ENCODE measurements at regions not wholly inside any gene's neighbourhood (a gene's known extent, or its start where the extent isn't known, plus 50 kb on each side); places are given as distances from the start of the nearest gene placed in this dataset.
"Not testable (repeated sequence)": the region's sequence is repeated elsewhere in the genome, so short reads cannot be mapped to it uniquely, and the experiment has no call there.

- no peak for DNase-seq
Measured at GRCh38 chr5:98330871-98331270, 442.6 kb upstream of the RGMB start.

- no peak for DNase-seq
Measured at GRCh38 chr5:98333921-98334320, 439.5 kb upstream of the RGMB start.

GRCh38 chr5:98334946-98335345 is 438.5 kb upstream of the RGMB start:
- no peak for DNase-seq

- DNase-seq = no peak
Measured at GRCh38 chr5:98339141-98339848, 434.2 kb upstream of the RGMB start.

- DNase-seq = no peak
Measured at GRCh38 chr5:98341038-98342032, 432.1 kb upstream of the RGMB start.

- not testable (repeated sequence) for DNase-seq
Measured at GRCh38 chr5:98342958-98343660, 430.4 kb upstream of the RGMB start.

GRCh38 chr5:98349251-98349989 is 424.0 kb upstream of the RGMB start:
- no peak for DNase-seq

GRCh38 chr5:98349990-98350365 is 423.5 kb upstream of the RGMB start:
- DNase-seq = no peak

GRCh38 chr5:98354922-98355321 is 418.5 kb upstream of the RGMB start:
- DNase-seq = no peak

- DNase-seq = no peak
Measured at GRCh38 chr5:98360548-98360947, 412.9 kb upstream of the RGMB start.

- DNase-seq = no peak
Measured at GRCh38 chr5:98363157-98363556, 410.3 kb upstream of the RGMB start.

GRCh38 chr5:98364549-98364948 is 408.9 kb upstream of the RGMB start:
- no peak for DNase-seq

GRCh38 chr5:98365126-98365525 is 408.3 kb upstream of the RGMB start:
- DNase-seq = no peak

- no peak for DNase-seq
Measured at GRCh38 chr5:98368141-98368540, 405.3 kb upstream of the RGMB start.

- no peak for DNase-seq
Measured at GRCh38 chr5:98372351-98372750, 401.1 kb upstream of the RGMB start.

- no peak for DNase-seq
Measured at GRCh38 chr5:98391921-98392625, 381.4 kb upstream of the RGMB start.

GRCh38 chr5:98393205-98393604 is 380.3 kb upstream of the RGMB start:
- DNase-seq = not testable (repeated sequence)

GRCh38 chr5:98397081-98397480 is 376.4 kb upstream of the RGMB start:
- no peak for DNase-seq

- no peak for DNase-seq
Measured at GRCh38 chr5:98398465-98398864, 375.0 kb upstream of the RGMB start.

- DNase-seq = no peak
Measured at GRCh38 chr5:98401656-98402055, 371.8 kb upstream of the RGMB start.

GRCh38 chr5:98402130-98402529 is 371.3 kb upstream of the RGMB start:
- no peak for DNase-seq

- no peak for DNase-seq
Measured at GRCh38 chr5:98403131-98403530, 370.3 kb upstream of the RGMB start.
